Nephron (organoid): ENCODE measurements at regions not wholly inside any gene's neighbourhood (a gene's known extent, or its start where the extent isn't known, plus 50 kb on each side); places are given as distances from the start of the nearest gene placed in this dataset.

ENCODE experiments used
- H3K27ac Mint-ChIP-seq, 3 experiments: 2 replicates each; pipeline ENCODE4 v1.8.0; 2020; ENCODE audit warnings: mixed read lengths in 3 of 3, mild to moderate bottlenecking in 2 of 3, moderate library complexity in 1 of 3
- H3K27me3 Mint-ChIP-seq: 2 replicates; pipeline ENCODE4 v1.8.0; 2021; ENCODE audit warnings: low read depth, mild to moderate bottlenecking, moderate library complexity, mixed read lengths
- H3K36me3 Mint-ChIP-seq: 2 replicates; pipeline ENCODE4 v1.8.0; 2020; ENCODE audit warnings: low read depth, mixed read lengths
- H3K4me1 Mint-ChIP-seq: 2 replicates; pipeline ENCODE4 v1.8.0; 2020; ENCODE audit warnings: mixed read lengths
- H3K4me3 Mint-ChIP-seq, 3 experiments: 2 replicates each; pipeline ENCODE4 v1.8.0; 2020; ENCODE audit warnings: mild to moderate bottlenecking in 3 of 3, mixed read lengths in 3 of 3, moderate library complexity in 2 of 3
- H3K9me3 Mint-ChIP-seq: 2 replicates; pipeline ENCODE4 v1.8.0; 2020; ENCODE audit warnings: mixed read lengths
- TF ChIP-seq, protein P1 (sequence below), 3 experiments: fragments of 200-600 bp; sonication (generic); IDR thresholded peaks; one replicate each; pipeline ENCODE4 v1.5.0; 2021; ENCODE audit warnings: antibody characterized with exemption in 3 of 3; ENCODE audit not compliant: unreplicated experiment in 3 of 3

DNA sequence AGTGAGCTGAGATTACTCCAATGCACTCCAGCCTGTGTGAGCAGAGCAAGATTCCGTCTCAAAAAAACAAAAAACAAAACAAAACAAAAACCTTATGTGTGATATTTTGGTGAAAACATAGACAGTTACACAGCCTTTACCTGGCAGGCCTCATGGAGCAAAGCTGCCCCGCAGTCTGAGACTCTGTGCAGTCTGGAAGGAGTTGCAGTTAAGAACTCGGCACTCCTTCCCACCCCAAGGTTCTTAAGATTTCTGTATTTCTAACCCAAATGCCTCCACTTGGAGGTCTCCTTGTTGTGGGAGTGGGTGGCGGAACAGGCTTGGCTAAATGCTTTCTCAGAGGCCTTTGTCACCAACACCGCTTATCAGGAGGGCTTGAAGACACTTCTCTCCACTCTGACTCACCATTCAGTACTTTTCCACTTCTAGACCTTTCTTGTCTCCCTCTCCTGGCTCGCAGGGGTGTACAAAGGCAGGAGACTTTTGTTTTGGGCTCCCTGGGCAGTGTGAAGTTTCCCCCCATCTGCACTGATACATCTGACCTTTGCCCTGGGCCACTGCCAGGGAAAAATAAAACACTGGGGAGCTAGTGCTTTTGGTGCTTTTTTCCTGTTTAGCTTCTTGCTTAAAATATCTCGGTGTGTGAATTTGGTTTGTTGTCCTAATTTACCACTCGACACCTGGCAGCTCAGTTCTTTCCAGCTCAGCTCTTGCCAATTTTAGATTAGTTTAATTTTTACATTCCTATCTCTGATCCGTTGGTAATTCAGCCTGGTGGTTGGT, 51.3 kb upstream of the MAGI2 start:
- Mint-ChIP-seq H3K4me3 (no peak overlapping the region), H3K36me3 (no peaks in the 10 kb centered on the region), H3K4me1 (peaks cover 7% of the 10 kb centered on the region), H3K27me3 (no peaks in the 10 kb centered on the region), H3K27ac (peak overlapping the region; percentile 32 to 97 (median 92)), H3K9me3 (no peaks in the 10 kb centered on the region)
- TF ChIP-seq, protein P1, sequence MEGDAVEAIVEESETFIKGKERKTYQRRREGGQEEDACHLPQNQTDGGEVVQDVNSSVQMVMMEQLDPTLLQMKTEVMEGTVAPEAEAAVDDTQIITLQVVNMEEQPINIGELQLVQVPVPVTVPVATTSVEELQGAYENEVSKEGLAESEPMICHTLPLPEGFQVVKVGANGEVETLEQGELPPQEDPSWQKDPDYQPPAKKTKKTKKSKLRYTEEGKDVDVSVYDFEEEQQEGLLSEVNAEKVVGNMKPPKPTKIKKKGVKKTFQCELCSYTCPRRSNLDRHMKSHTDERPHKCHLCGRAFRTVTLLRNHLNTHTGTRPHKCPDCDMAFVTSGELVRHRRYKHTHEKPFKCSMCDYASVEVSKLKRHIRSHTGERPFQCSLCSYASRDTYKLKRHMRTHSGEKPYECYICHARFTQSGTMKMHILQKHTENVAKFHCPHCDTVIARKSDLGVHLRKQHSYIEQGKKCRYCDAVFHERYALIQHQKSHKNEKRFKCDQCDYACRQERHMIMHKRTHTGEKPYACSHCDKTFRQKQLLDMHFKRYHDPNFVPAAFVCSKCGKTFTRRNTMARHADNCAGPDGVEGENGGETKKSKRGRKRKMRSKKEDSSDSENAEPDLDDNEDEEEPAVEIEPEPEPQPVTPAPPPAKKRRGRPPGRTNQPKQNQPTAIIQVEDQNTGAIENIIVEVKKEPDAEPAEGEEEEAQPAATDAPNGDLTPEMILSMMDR (IDR thresholded peaks at IDR 0.05; ENCODE audit: unreplicated experiment in 3 of 3), result no peak
